ENCODE measurements at regions not wholly inside any gene's neighbourhood (a gene's known extent, or its start where the extent isn't known, plus 50 kb on each side); places are given as distances from the start of the nearest gene placed in this dataset.

DNA sequence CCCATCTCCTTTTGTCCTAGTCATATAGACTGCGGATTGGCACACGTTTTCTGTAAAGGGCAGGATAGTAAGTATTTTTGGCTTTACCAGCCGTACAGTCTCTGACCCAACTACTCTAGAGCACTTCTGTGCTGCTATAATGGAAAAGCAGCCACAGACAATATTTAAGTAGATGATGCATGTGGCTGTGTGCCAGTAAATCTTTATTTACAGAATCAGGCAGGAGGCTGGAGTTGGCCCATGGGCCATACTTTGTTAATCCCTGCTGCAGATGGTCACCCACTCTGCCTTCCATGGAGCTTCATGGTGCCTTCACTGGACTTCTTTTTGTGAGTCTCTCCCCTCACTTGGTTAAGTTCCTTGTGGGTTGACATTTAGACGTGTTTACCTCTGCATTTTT, 584.5 kb upstream of the TBX3 start:
- H3K9me3 Mint-ChIP-seq = no peaks in the 10 kb centered on the region
- no peak overlapping the region for H3K4me3 Mint-ChIP-seq
- H3K27me3 Mint-ChIP-seq (ENCODE audit: low read depth) = peaks cover 4% of the 10 kb centered on the region
- no peak overlapping the region for H3K27ac Mint-ChIP-seq
- TF ChIP-seq, protein P1, sequence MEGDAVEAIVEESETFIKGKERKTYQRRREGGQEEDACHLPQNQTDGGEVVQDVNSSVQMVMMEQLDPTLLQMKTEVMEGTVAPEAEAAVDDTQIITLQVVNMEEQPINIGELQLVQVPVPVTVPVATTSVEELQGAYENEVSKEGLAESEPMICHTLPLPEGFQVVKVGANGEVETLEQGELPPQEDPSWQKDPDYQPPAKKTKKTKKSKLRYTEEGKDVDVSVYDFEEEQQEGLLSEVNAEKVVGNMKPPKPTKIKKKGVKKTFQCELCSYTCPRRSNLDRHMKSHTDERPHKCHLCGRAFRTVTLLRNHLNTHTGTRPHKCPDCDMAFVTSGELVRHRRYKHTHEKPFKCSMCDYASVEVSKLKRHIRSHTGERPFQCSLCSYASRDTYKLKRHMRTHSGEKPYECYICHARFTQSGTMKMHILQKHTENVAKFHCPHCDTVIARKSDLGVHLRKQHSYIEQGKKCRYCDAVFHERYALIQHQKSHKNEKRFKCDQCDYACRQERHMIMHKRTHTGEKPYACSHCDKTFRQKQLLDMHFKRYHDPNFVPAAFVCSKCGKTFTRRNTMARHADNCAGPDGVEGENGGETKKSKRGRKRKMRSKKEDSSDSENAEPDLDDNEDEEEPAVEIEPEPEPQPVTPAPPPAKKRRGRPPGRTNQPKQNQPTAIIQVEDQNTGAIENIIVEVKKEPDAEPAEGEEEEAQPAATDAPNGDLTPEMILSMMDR (IDR thresholded peaks at IDR 0.05; ENCODE audit: unreplicated experiment in 3 of 3) = no peak
- no peaks in the 10 kb centered on the region for H3K36me3 Mint-ChIP-seq (ENCODE audit: low read depth)
- peaks cover 29% of the 10 kb centered on the region for H3K4me1 Mint-ChIP-seq

DNA sequence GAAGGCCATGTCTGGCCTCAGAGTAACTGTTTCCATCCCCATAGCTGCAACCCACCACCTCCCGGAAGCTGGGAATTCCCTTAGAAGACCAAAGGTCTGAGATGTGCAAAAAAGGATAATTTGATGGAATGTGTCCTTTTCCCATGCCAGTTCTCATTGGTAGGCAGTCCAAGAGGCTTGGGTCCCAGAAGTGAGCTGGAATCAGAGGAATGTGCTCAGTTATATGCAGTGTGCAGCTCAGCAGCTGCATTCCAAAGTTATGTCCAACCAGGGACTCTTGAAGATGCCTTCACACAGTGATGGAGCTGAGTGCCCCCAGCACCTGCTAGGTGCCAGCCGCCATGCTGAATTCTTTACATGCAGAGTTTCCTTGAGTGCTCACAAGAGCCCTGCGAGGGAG, 583.9 kb upstream of the TBX3 start:
- H3K27ac Mint-ChIP-seq = no peak overlapping the region
- TF ChIP-seq, protein P1 (IDR thresholded peaks at IDR 0.05; ENCODE audit: unreplicated experiment in 3 of 3) = no peak
- peaks cover 4% of the 10 kb centered on the region for H3K27me3 Mint-ChIP-seq (ENCODE audit: low read depth)
- H3K4me3 Mint-ChIP-seq = no peak overlapping the region
- H3K36me3 Mint-ChIP-seq (ENCODE audit: low read depth) = no peaks in the 10 kb centered on the region
- no peaks in the 10 kb centered on the region for H3K9me3 Mint-ChIP-seq
- peaks cover 29% of the 10 kb centered on the region for H3K4me1 Mint-ChIP-seq

DNA sequence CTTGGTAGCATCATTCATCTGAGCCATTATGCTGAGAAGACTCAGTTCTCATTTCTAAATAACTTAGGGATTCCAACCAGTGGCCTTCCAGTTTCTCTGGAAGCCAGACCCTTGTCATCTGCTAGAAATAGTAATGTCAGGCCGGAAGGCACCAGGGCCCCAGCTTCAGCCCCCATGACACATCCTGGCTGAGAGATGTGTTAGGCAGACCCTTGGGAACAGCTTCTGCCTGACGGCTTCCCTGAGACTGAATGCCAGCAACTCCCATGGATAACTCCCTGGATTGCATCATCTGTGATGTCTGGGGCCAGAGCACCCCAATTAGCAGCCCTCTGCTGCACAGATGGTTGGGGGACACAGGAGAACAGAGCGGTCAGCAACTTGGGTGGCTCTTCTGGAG, 583.5 kb upstream of the TBX3 start:
- Mint-ChIP-seq H3K4me3 (no peak overlapping the region), H3K27me3 (ENCODE audit: low read depth) (peaks cover 1% of the 10 kb centered on the region), H3K4me1 (peaks cover 29% of the 10 kb centered on the region), H3K36me3 (ENCODE audit: low read depth) (no peaks in the 10 kb centered on the region), H3K27ac (no peak overlapping the region), H3K9me3 (no peaks in the 10 kb centered on the region)
- TF ChIP-seq, protein P1 (IDR thresholded peaks at IDR 0.05; ENCODE audit: unreplicated experiment in 3 of 3) = no peak

DNA sequence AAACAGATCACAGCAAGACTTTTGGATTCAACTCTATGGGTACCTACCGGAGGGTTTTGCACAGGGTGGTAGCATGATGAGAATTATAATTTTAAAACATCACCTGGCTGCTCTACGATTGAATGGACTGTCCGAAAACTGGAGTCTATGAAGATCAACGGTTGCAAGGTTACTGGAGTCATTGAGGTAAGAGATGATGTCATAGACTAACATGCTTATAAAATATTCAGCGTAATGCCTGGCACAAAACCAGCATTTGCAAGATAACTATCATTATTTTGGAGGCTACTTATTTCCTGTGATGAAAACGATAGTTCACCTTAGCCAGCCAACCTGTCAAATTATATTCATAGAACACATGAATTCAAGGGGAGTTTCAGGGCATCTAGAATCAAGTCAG, 580.6 kb upstream of the TBX3 start:
- TF ChIP-seq, protein P1 (IDR thresholded peaks at IDR 0.05; ENCODE audit: unreplicated experiment in 3 of 3) = no peak
- H3K36me3 Mint-ChIP-seq (ENCODE audit: low read depth) = no peaks in the 10 kb centered on the region
- H3K4me3 Mint-ChIP-seq = no peak overlapping the region
- peaks cover 45% of the 10 kb centered on the region for H3K4me1 Mint-ChIP-seq
- H3K27me3 Mint-ChIP-seq (ENCODE audit: low read depth) = peaks cover 3% of the 10 kb centered on the region
- no peak overlapping the region for H3K27ac Mint-ChIP-seq
- no peaks in the 10 kb centered on the region for H3K9me3 Mint-ChIP-seq

DNA sequence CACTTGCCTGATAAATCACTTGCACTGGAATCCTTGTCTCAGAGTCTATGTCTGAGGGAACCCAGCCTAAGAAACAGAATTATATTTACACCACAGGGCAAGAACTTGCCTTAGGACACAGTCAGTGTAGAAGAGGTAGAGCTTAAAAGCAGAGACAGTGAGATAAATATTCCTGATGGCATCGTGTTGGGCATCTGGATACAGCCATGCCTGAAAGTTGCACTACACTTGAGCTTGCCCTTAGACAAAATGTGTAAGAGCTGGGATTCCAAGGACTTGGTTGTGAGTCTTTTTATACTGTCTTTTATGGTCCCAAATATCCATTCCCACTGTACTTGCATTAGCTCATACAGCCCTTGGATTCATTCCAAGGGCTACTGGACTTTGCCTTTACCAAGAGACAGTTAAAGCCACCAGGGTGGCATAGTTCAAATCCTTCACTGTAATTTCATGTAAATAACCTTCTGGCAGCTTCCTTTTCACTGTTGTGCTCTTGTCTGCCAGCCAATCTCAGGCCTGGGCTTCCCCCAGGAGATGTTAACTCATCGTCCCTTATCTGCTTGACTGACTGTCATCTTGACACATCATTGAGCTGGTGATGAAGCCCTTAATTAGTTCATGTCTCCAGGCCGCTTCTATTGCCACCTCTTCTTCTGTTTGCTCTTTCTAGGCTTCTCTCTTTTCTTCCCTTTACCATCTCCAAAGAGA, 577.9 kb upstream of the TBX3 start:
- peaks cover 34% of the 10 kb centered on the region for H3K4me1 Mint-ChIP-seq
- no peaks in the 10 kb centered on the region for H3K36me3 Mint-ChIP-seq (ENCODE audit: low read depth)
- no peak overlapping the region for H3K27ac Mint-ChIP-seq
- no peaks in the 10 kb centered on the region for H3K9me3 Mint-ChIP-seq
- TF ChIP-seq, protein P1 (IDR thresholded peaks at IDR 0.05; ENCODE audit: unreplicated experiment in 3 of 3) = no peak
- H3K27me3 Mint-ChIP-seq (ENCODE audit: low read depth) = peaks cover 13% of the 10 kb centered on the region
- no peak overlapping the region for H3K4me3 Mint-ChIP-seq
